Endothelial cell of umbilical vein (primary cell): ENCODE measurements at regions not wholly inside any gene's neighbourhood (a gene's known extent, or its start where the extent isn't known, plus 50 kb on each side); places are given as distances from the start of the nearest gene placed in this dataset.

Source experiments
- BruUV-seq: library from RNA; stranded (reverse); fragments of 400-500 nt; replicated peaks from 2 replicates; lab custom pipeline; 2021; lab: Mats Ljungman, UMichigan
- CTCF ChIA-PET: fragments of 300-600, 350-600 bp; sonication (Branson Sonifier 250); formaldehyde crosslinking; loops from one replicate; lab custom pipeline; 2021; ENCODE audit warnings: antibody characterized with exemption, inconsistent platforms; lab: Charles Lee
- POLR2A ChIA-PET: fragments of 300-600, 350-600 bp; sonication (Branson Sonifier 250); formaldehyde crosslinking; loops from one replicate; lab custom pipeline; 2021; ENCODE audit warnings: antibody characterized with exemption, inconsistent platforms; lab: Charles Lee
- DNase-seq: peaks from one replicate; pipeline ENCODE4 v3.0.0-alpha.2; 2011; ENCODE audit warnings: low read depth, low spot score
- FAIRE-seq: peaks from 2 replicates; lab custom pipeline; 2011; peaks lifted over from hg19 to GRCh38; lab: Jason Lieb, UNC
- H2AFZ ChIP-seq: 2 replicates; pipeline ENCODE4 v1.6.0; 2012; ENCODE audit warnings: low read depth, low read length, control low read depth, inconsistent platforms
- H3K27ac ChIP-seq: 2 replicates; pipeline ENCODE4 v1.5.1; 2011; ENCODE audit warnings: low read depth, mild to moderate bottlenecking, control low read depth, low read length, moderate library complexity; ENCODE audit not compliant: insufficient read depth
- H3K27me3 ChIP-seq, 2 experiments: 2 replicates each; pipeline versions ENCODE4 v1.6.0 to v1.6.1; 2011; ENCODE audit warnings: low read length in 2 of 2, mixed read lengths in 1 of 2; ENCODE audit not compliant: control insufficient read depth in 2 of 2, insufficient read depth in 2 of 2
- H3K36me3 ChIP-seq, 2 experiments: 2 replicates in 1 of 2; 3 replicates in 1 of 2; pipeline ENCODE4 v1.5.1; 2011; ENCODE audit warnings: low read length in 2 of 2, mild to moderate bottlenecking in 1 of 2, moderate library complexity in 1 of 2; ENCODE audit not compliant: control insufficient read depth in 2 of 2, insufficient read depth in 2 of 2; ENCODE audit errors: extremely low read depth in 1 of 2
- H3K4me1 ChIP-seq: 3 replicates; pipeline ENCODE4 v1.5.1; 2011; ENCODE audit warnings: mild to moderate bottlenecking, low read length; ENCODE audit not compliant: control insufficient read depth, insufficient read depth; ENCODE audit errors: extremely low read depth
- H3K4me2 ChIP-seq: 2 replicates; pipeline ENCODE4 v1.6.1; 2011; ENCODE audit warnings: low read length, control low read depth, mixed read lengths; ENCODE audit not compliant: insufficient read depth
- H3K4me3 ChIP-seq, 3 experiments: fragments of 200-600 bp in 1 of 3; sonication (generic), shearing (Covaris generic) in 1 of 3; replicated peaks in 1 of 3; 2 replicates each; pipeline ENCODE4 v1.5.1; 2011 to 2016; ENCODE audit warnings: control low read depth in 3 of 3, low read length in 3 of 3, mild to moderate bottlenecking in 2 of 3, inconsistent platforms in 1 of 3, low read depth in 1 of 3, moderate library complexity in 1 of 3; ENCODE audit not compliant: insufficient read depth in 1 of 3
- H3K79me2 ChIP-seq: 2 replicates; pipeline ENCODE4 v1.6.0; 2012; ENCODE audit warnings: low read length, inconsistent platforms; ENCODE audit not compliant: control insufficient read depth, insufficient read depth
- H3K9ac ChIP-seq: replicated peaks from 2 replicates; pipeline ENCODE3; 2011; ENCODE audit warnings: low read length, control low read depth; ENCODE audit not compliant: insufficient read depth; ENCODE audit errors: extremely low read depth
- H3K9me1 ChIP-seq: replicated peaks from 3 replicates; pipeline ENCODE4 v1.6.0; 2011; ENCODE audit warnings: mild to moderate bottlenecking, low read length; ENCODE audit not compliant: control insufficient read depth, insufficient read depth; ENCODE audit errors: extremely low read depth
- H3K9me3 ChIP-seq: replicated peaks from 2 replicates; pipeline ENCODE4 v1.5.1; 2012; ENCODE audit warnings: low read length, inconsistent platforms; ENCODE audit not compliant: control insufficient read depth, insufficient read depth
- H4K20me1 ChIP-seq: replicated peaks from 2 replicates; pipeline ENCODE3; 2011; ENCODE audit warnings: mild to moderate bottlenecking, low read length; ENCODE audit not compliant: control insufficient read depth, insufficient read depth; ENCODE audit errors: extremely low read depth
- GATA2 ChIP-seq: IDR thresholded peaks from 2 replicates; pipeline ENCODE4 v1.7.0; 2011; ENCODE audit warnings: low read depth, mild to moderate bottlenecking, moderate library complexity, mixed read lengths, low read length; ENCODE audit not compliant: insufficient read length, insufficient read depth
- MYC ChIP-seq: IDR thresholded peaks from one replicate; pipeline ENCODE4 v1.6.1; 2011; ENCODE audit warnings: mild to moderate bottlenecking, low read depth, low read length
- POLR2A ChIP-seq: IDR thresholded peaks from 2 replicates; pipeline ENCODE4 v1.6.1; 2012; ENCODE audit warnings: low read depth, mild to moderate bottlenecking, control low read depth, low read length
- POLR2AphosphoS5 ChIP-seq: IDR thresholded peaks from 2 replicates; pipeline ENCODE4 v1.6.1; 2012; ENCODE audit warnings: low read depth, mild to moderate bottlenecking, control low read depth, low read length, moderate library complexity; ENCODE audit not compliant: insufficient read depth
- dilution Hi-C: fragments of 300-500 bp; cut with MboI; formaldehyde crosslinking; loops from one replicate; pipeline ENCODE4 v1.15.0; 2019; ENCODE audit warnings: low sequenced_read_pairs; ENCODE audit not compliant: extremely low pct_ligation_motif_present
- intact Hi-C: fragments of 100-400 bp; cut with micrococcal nuclease; formaldehyde crosslinking; loops from one replicate; pipeline ENCODE4 v1.10.0; 2022

- Histone ChIP-seq H3K27ac (no peak overlapping the region), H2AFZ (no peak overlapping the region), H3K4me3 (no peak overlapping the region), H3K27me3 (no peaks in the 10 kb centered on the region), H3K79me2 (no peaks in the 10 kb centered on the region), H3K9me3 (no peaks in the 10 kb centered on the region), H3K4me1 (no peaks in the 10 kb centered on the region), H3K4me2 (no peak overlapping the region), H4K20me1 (no peaks in the 10 kb centered on the region), H3K36me3 (no peaks in the 10 kb centered on the region), H3K9ac (no peak overlapping the region), H3K9me1 (no peaks in the 10 kb centered on the region)
- ChIA-PET POLR2A (no interaction called here), CTCF (no interaction called here)
- dilution Hi-C loops: no loop called here
- BruUV-seq: no TSS peak
- no peak for FAIRE-seq
- DNase-seq: no peak
- intact Hi-C loops: no loop called here
- no peak for TF ChIP-seq GATA2
- TF ChIP-seq POLR2A: no peak
- TF ChIP-seq MYC: no peak
Observed at GRCh38 chr3:86793786-86794185, 197.2 kb downstream of the VGLL3 start.

GRCh38 chr3:86792316-86792715 lies 198.6 kb downstream of the VGLL3 start:
- no peak overlapping the region for H3K4me2 ChIP-seq
- DNase-seq (no peak), FAIRE-seq (no peak)
- H3K79me2 ChIP-seq: no peaks in the 10 kb centered on the region
- no peaks in the 10 kb centered on the region for H3K36me3 ChIP-seq
- dilution Hi-C loops (no loop called here), intact Hi-C loops (no loop called here)
- no peaks in the 10 kb centered on the region for H4K20me1 ChIP-seq
- no peaks in the 10 kb centered on the region for H3K9me1 ChIP-seq
- no TSS peak for BruUV-seq
- H3K9ac ChIP-seq: no peak overlapping the region
- CTCF ChIA-PET: no interaction called here
- H2AFZ ChIP-seq: no peak overlapping the region
- no peaks in the 10 kb centered on the region for H3K27me3 ChIP-seq
- no peaks in the 10 kb centered on the region for H3K4me1 ChIP-seq
- no peak overlapping the region for H3K4me3 ChIP-seq
- POLR2A ChIA-PET: no interaction called here
- H3K27ac ChIP-seq: no peak overlapping the region
- TF ChIP-seq POLR2A (no peak), POLR2AphosphoS5 (no peak)
- H3K9me3 ChIP-seq: no peaks in the 10 kb centered on the region
